H1 (cell line): ENCODE measurements at regions not wholly inside any gene's neighbourhood (a gene's known extent, or its start where the extent isn't known, plus 50 kb on each side); places are given as distances from the start of the nearest gene placed in this dataset.

Source experiments
- CTCF ChIA-PET: fragments of 300-600 bp; sonication (Branson Sonifier 250); formaldehyde crosslinking; loops from one replicate; lab custom pipeline; 2021; ENCODE audit not compliant: partially characterized antibody; lab: Charles Lee
- POLR2A ChIA-PET: fragments of 300-600 bp; sonication (Branson Sonifier 250); formaldehyde crosslinking; loops from one replicate; lab custom pipeline; 2021; ENCODE audit warnings: inconsistent platforms; ENCODE audit not compliant: partially characterized antibody; lab: Charles Lee
- DNase-seq, 2 experiments: peaks; one replicate each; pipeline versions ENCODE4 v3.0.0 to v3.0.0-alpha.2; 2010 to 2022; ENCODE audit warnings: low spot score in 2 of 2, low read depth in 1 of 2, mixed read lengths in 1 of 2
- FAIRE-seq: peaks from 2 replicates; lab custom pipeline; 2011; peaks lifted over from hg19 to GRCh38; lab: Jason Lieb, UNC
- H2AFZ ChIP-seq: 2 replicates; pipeline ENCODE4 v1.8.1; 2012; ENCODE audit warnings: low read length, inconsistent platforms
- H2AK5ac ChIP-seq: 2 replicates; pipeline ENCODE4 v1.6.1; 2013; ENCODE audit warnings: low read depth, low read length
- H2BK120ac ChIP-seq: replicated peaks from 2 replicates; pipeline ENCODE3; 2013; ENCODE audit warnings: low read depth, low read length, inconsistent platforms
- H2BK12ac ChIP-seq: 2 replicates; pipeline ENCODE4 v1.6.1; 2013; ENCODE audit warnings: low read depth, low read length
- H2BK15ac ChIP-seq: 2 replicates; pipeline ENCODE4 v1.6.1; 2013; ENCODE audit warnings: low read length
- H2BK20ac ChIP-seq: 2 replicates; pipeline ENCODE4 v1.6.1; 2013; ENCODE audit warnings: low read length
- H2BK5ac ChIP-seq: 2 replicates; pipeline ENCODE4 v1.6.1; 2013; ENCODE audit warnings: low read depth, low read length
- H3K14ac ChIP-seq: 2 replicates; pipeline ENCODE4 v1.6.1; 2013; ENCODE audit warnings: inconsistent platforms; ENCODE audit not compliant: insufficient read length
- H3K18ac ChIP-seq: 2 replicates; pipeline ENCODE4 v1.6.1; 2013; ENCODE audit warnings: low read length; ENCODE audit errors: extremely low read depth
- H3K23ac ChIP-seq: 2 replicates; pipeline ENCODE4 v1.6.1; 2013; ENCODE audit warnings: inconsistent platforms; ENCODE audit not compliant: insufficient read length
- H3K23me2 ChIP-seq: 2 replicates; pipeline ENCODE4 v1.6.1; 2013; ENCODE audit warnings: low read depth, low read length
- H3K27ac ChIP-seq: 2 replicates; pipeline ENCODE4 v1.6.1; 2011; ENCODE audit warnings: low read depth, low read length, inconsistent platforms
- H3K27me3 ChIP-seq, 4 experiments: replicated peaks in 1 of 4; 1 replicate in 1 of 4; 2 replicates in 3 of 4; pipeline versions ENCODE4 v1.6.1 to v1.8.1; 2011 to 2013; ENCODE audit warnings: low read length in 3 of 4, mild to moderate bottlenecking in 3 of 4, inconsistent platforms in 2 of 4, mixed read lengths in 2 of 4, moderate library complexity in 1 of 4; ENCODE audit not compliant: control insufficient read depth in 3 of 4, insufficient read depth in 3 of 4; ENCODE audit errors: extremely low read depth in 1 of 4
- H3K36me3 ChIP-seq, 4 experiments: 2 replicates each; pipeline versions ENCODE4 v1.6.1 to v1.8.1; 2011 to 2013; ENCODE audit warnings: mild to moderate bottlenecking in 4 of 4, low read length in 3 of 4, moderate library complexity in 2 of 4, control low read depth in 1 of 4, inconsistent platforms in 1 of 4; ENCODE audit not compliant: insufficient read depth in 4 of 4, control insufficient read depth in 2 of 4
- H3K4ac ChIP-seq: replicated peaks from 2 replicates; pipeline ENCODE3; 2013; ENCODE audit warnings: low read length, low read depth, mixed read lengths, inconsistent platforms; ENCODE audit not compliant: insufficient read length
- H3K4me1 ChIP-seq, 4 experiments: replicated peaks in 1 of 4; 1 replicate in 1 of 4; 2 replicates in 3 of 4; pipeline versions ENCODE4 v1.6.1 to v1.8.1; 2011 to 2013; ENCODE audit warnings: low read length in 3 of 4, inconsistent platforms in 2 of 4, mixed read lengths in 1 of 4; ENCODE audit not compliant: insufficient read depth in 4 of 4, control insufficient read depth in 3 of 4
- H3K4me2 ChIP-seq, 2 experiments: 2 replicates each; pipeline versions ENCODE4 v1.6.1 to v1.8.1; 2011 to 2013; ENCODE audit warnings: low read depth in 2 of 2, low read length in 2 of 2, control low read depth in 1 of 2, inconsistent platforms in 1 of 2, mild to moderate bottlenecking in 1 of 2; ENCODE audit not compliant: insufficient read depth in 1 of 2
- H3K4me3 ChIP-seq, 4 experiments: fragments of 200-600, 300-600 bp in 1 of 4; sonication (generic), shearing (Covaris generic), sonication (Bioruptor Twin) in 1 of 4; 2 replicates each; pipeline versions ENCODE4 v1.5.1 to v1.8.1; 2011 to 2016; ENCODE audit warnings: low read length in 4 of 4, low read depth in 3 of 4, control low read depth in 2 of 4, inconsistent platforms in 2 of 4, mild to moderate bottlenecking in 2 of 4, mixed read lengths in 1 of 4, moderate library complexity in 1 of 4; ENCODE audit not compliant: insufficient read depth in 2 of 4; ENCODE audit errors: extremely low read depth in 1 of 4
- H3K56ac ChIP-seq: replicated peaks from 2 replicates; pipeline ENCODE3; 2013; ENCODE audit warnings: low read depth, mild to moderate bottlenecking, mixed read lengths, low read length, inconsistent platforms; ENCODE audit not compliant: insufficient read length
- H3K79me1 ChIP-seq: 2 replicates; pipeline ENCODE4 v1.6.1; 2013; ENCODE audit warnings: low read depth, low read length, control low read depth
- H3K79me2 ChIP-seq, 2 experiments: 2 replicates each; pipeline versions ENCODE4 v1.6.1 to v1.8.1; 2012 to 2013; ENCODE audit warnings: low read length in 2 of 2, mild to moderate bottlenecking in 2 of 2, inconsistent platforms in 1 of 2; ENCODE audit not compliant: insufficient read depth in 2 of 2, control insufficient read depth in 1 of 2
- H3K9ac ChIP-seq, 4 experiments: replicated peaks in 1 of 4; 1 replicate in 1 of 4; 2 replicates in 3 of 4; pipeline versions ENCODE4 v1.6.1 to v1.8.1; 2011 to 2013; ENCODE audit warnings: low read depth in 3 of 4, low read length in 3 of 4, control low read depth in 2 of 4, mild to moderate bottlenecking in 2 of 4, moderate library complexity in 2 of 4, inconsistent platforms in 1 of 4; ENCODE audit errors: extremely low read depth in 1 of 4
- H3K9me3 ChIP-seq, 2 experiments: 2 replicates each; pipeline versions ENCODE4 v1.6.1 to v1.8.1; 2012 to 2013; ENCODE audit warnings: mild to moderate bottlenecking in 2 of 2, moderate library complexity in 2 of 2, control low read depth in 1 of 2, inconsistent platforms in 1 of 2, low read depth in 1 of 2, low read length in 1 of 2, mixed read lengths in 1 of 2; ENCODE audit not compliant: insufficient read depth in 2 of 2
- H4K20me1 ChIP-seq, 2 experiments: replicated peaks in 1 of 2; 2 replicates each; pipeline versions ENCODE3 to v1.8.1; 2011 to 2013; ENCODE audit warnings: inconsistent platforms in 2 of 2, low read length in 2 of 2, mild to moderate bottlenecking in 1 of 2; ENCODE audit not compliant: insufficient read depth in 2 of 2, control insufficient read depth in 1 of 2
- H4K5ac ChIP-seq: 2 replicates; pipeline ENCODE4 v1.6.1; 2013; ENCODE audit warnings: low read length, low read depth, mixed read lengths, inconsistent platforms; ENCODE audit not compliant: insufficient read length
- H4K8ac ChIP-seq: 2 replicates; pipeline ENCODE4 v1.8.0; 2013; ENCODE audit warnings: mild to moderate bottlenecking, moderate library complexity, low read length, inconsistent platforms; ENCODE audit not compliant: insufficient read depth; ENCODE audit errors: extremely low read depth
- H4K91ac ChIP-seq: replicated peaks from 2 replicates; pipeline ENCODE3; 2013; ENCODE audit warnings: low read length, mixed read lengths, inconsistent platforms; ENCODE audit not compliant: insufficient read length
- CTCF ChIP-seq, 3 experiments: IDR thresholded peaks; 1 replicate in 2 of 3; 2 replicates in 1 of 3; pipeline versions ENCODE4 v1.5.1 to v1.6.1; 2011; ENCODE audit warnings: low read length in 3 of 3, mild to moderate bottlenecking in 3 of 3, inconsistent platforms in 2 of 3, low read depth in 1 of 3, moderate library complexity in 1 of 3; ENCODE audit not compliant: insufficient read depth in 1 of 3; ENCODE audit errors: control extremely low read depth in 1 of 3
- GABPA ChIP-seq: IDR thresholded peaks from 2 replicates; pipeline ENCODE4 v1.6.1; 2011; ENCODE audit warnings: mild to moderate bottlenecking, low read length, moderate library complexity, borderline replicate concordance; ENCODE audit not compliant: insufficient read depth
- HDAC2 ChIP-seq, 2 experiments: fragments of 300-600 bp in 1 of 2; sonication (generic) in 1 of 2; IDR thresholded peaks; 2 replicates each; pipeline ENCODE4 v1.6.1; 2011 to 2012; ENCODE audit warnings: low read depth in 2 of 2, low read length in 2 of 2, mild to moderate bottlenecking in 2 of 2, moderate library complexity in 2 of 2, borderline replicate concordance in 1 of 2, inconsistent platforms in 1 of 2
- PHF8 ChIP-seq: fragments of 200-600 bp; sonication (generic); conservative IDR thresholded peaks from 2 replicates; pipeline ENCODE4 v1.7.1; 2012; ENCODE audit warnings: low read depth, mild to moderate bottlenecking, inconsistent platforms, low read length, moderate library complexity
- RAD21 ChIP-seq, 2 experiments: IDR thresholded peaks in 1 of 2; conservative IDR thresholded peaks in 1 of 2; 2 replicates each; pipeline ENCODE4 v1.6.1; 2011; ENCODE audit warnings: low read depth in 2 of 2, low read length in 2 of 2, improper control_type of control experiment in 1 of 2, inconsistent platforms in 1 of 2, mild to moderate bottlenecking in 1 of 2, moderate library complexity in 1 of 2
- SP2 ChIP-seq: IDR thresholded peaks from 2 replicates; pipeline ENCODE4 v1.6.1; 2012; ENCODE audit warnings: mild to moderate bottlenecking, low read length, inconsistent platforms
- YY1 ChIP-seq: IDR thresholded peaks from 2 replicates; pipeline ENCODE4 v1.6.1; 2011; ENCODE audit warnings: low read depth, mild to moderate bottlenecking, low read length
- WGBS, 2 experiments: shearing (Covaris generic) in 1 of 2; methylation state at CpG; one replicate each; pipeline versions ENCODE4 v1.1.6 to v1.1.7; 2013 to 2015; ENCODE audit warnings: low lambda C conversion rate in 2 of 2, mixed read lengths in 2 of 2, inconsistent platforms in 1 of 2, low coverage in 1 of 2, missing lambda C conversion rate in 1 of 2; ENCODE audit not compliant: insufficient replicate concordance in 2 of 2, insufficient coverage in 1 of 2, insufficient read length in 1 of 2; ENCODE audit errors: extremely low coverage in 1 of 2, missing lambda C conversion rate in 1 of 2; 5-methylcytosine and 5-hydroxymethylcytosine counted together

- WGBS, 2 experiments = 45% methylated on average over 4 of the region's 4 CpGs; no CpG with 5 or more reads in 1 of the 2 experiments
- CTCF ChIA-PET = interaction anchor here (1.4 to 3.7 kb wide), 5 partner anchors 8 to 96 kb away, joined by 5 to 30 read pairs (median 8); no protein-coding TSS in a partner anchor
These were observed 207.6 kb upstream of the CCDC150 start for GRCh38 chr2:196431957-196432356.

More at GRCh38 chr2:196431957-196432356, 207.6 kb upstream of the CCDC150 start:
- Histone ChIP-seq H2BK15ac (no peak overlapping the region), H4K20me1 (no peaks in the 10 kb centered on the region), H4K8ac (no peak overlapping the region), H3K23ac (no peak overlapping the region), H3K9ac (no peak overlapping the region), H3K9me3 (no peaks in the 10 kb centered on the region), H3K4me1 (no peaks in the 10 kb centered on the region), H3K4ac (no peak overlapping the region), H2BK12ac (no peak overlapping the region), H4K5ac (no peak overlapping the region), H2BK5ac (no peak overlapping the region), H3K4me3 (no peak overlapping the region), H2BK20ac (no peak overlapping the region)
- DNase-seq (peak in 1 of 2 experiments; percentile 9), FAIRE-seq (peak; percentile 84)
- POLR2A ChIA-PET = no interaction called here
- TF ChIP-seq SP2 (no peak), CTCF (IDR thresholded peaks at IDR 0.05; ENCODE audit: control extremely low read depth in 1 of 3, insufficient read depth in 1 of 3, low read depth in 1 of 3, low read length in 3 of 3) (peak; percentile 19 to 63 (median 59)), GABPA (no peak), YY1 (peak; percentile 58; the same call in 1 of the 2 replicates), HDAC2 (IDR thresholded peaks at IDR 0.05; ENCODE audit: borderline replicate concordance in 1 of 2, low read depth in 2 of 2, low read length in 2 of 2) (no peak), RAD21 (IDR thresholded peaks at IDR 0.05 in 1 of 2, conservative IDR thresholded peaks at IDR 0.05 in 1 of 2; ENCODE audit: low read depth in 2 of 2, low read length in 2 of 2) (peak; percentile 58 to 69), PHF8 (no peak)
- TF ChIP-seq, all 59 proteins: peak for 3
- Histone ChIP-seq H3K14ac (no peak overlapping the region), H2BK120ac (no peak overlapping the region), H2AK5ac (no peak overlapping the region), H3K79me1 (no peaks in the 10 kb centered on the region), H3K23me2 (no peaks in the 10 kb centered on the region), H3K79me2 (no peaks in the 10 kb centered on the region), H3K56ac (no peak overlapping the region), H2AFZ (no peak overlapping the region), H3K27me3 (no peaks in the 10 kb centered on the region), H3K27ac (no peak overlapping the region), H3K4me2 (no peak overlapping the region), H4K91ac (no peak overlapping the region), H3K18ac (no peak overlapping the region), H3K36me3 (no peaks in the 10 kb centered on the region)
